Kidney capillary endothelial cell (primary cell): ENCODE measurements at regions not wholly inside any gene's neighbourhood (a gene's known extent, or its start where the extent isn't known, plus 50 kb on each side); places are given as distances from the start of the nearest gene placed in this dataset.

Experiments
- DNase-seq: peaks from one replicate; pipeline ENCODE4 v3.0.0-alpha.2; 2018; ENCODE audit warnings: low spot score

DNA sequence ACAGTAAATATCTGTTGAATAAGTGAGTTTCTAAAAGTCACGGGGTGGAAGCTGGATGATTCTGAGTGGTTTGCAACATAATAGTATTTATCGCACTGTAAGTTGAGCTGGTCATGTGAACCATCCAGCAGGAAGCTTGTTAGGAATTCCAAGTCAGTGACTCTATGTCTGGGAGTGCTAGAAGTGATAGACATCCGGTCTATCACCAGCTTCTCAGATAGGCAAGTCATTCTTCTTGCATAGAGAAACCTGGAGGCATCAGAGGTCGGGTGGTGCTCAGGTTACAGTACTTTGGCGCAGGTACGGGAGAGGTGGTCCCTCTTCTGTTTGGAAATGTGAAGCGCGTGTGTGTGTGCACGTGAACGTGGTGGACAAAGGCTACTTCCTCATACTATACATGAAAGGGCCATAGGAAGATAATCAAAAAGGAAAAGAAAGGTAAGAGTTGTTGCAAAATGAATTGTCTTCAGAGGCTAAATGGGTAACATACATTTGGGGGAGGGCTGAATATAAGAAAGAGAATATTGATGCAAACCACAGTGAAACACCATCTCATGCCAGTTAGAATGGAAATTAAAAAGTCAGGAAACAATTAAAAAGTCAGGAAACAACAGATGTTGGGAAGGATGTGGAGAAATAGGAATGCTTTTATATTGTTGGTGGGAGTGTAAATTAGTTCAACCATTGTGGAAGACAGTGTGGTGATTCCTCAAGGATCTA lies 299.3 kb upstream of the ZFP64 start:
- peak; percentile 95 for DNase-seq

GRCh38 chr20:52484438-52484837 lies 292.9 kb upstream of the ZFP64 start:
- DNase-seq: no peak

DNA sequence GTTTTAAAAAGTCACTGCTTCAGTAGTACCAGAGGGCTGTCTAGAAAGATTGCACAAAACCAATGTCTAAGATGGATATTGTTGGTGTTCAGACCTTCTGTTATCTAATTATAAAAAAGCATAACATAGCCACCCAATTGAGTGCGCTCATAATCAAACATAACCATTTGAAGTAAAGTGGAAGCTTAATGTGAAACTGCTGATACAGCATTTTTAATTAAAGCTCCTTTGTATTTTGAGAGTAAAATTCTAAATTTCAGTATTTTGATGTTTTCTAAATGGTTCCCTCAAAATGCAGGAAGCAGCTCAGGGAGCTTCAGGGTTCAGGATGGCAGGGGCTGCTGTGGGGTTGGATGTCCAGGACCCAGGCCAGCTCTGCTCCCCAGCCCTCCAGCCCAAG lies 291.8 kb upstream of the ZFP64 start:
- DNase-seq: no peak

- no peak for DNase-seq
Observed at GRCh38 chr20:52482044-52482443, 290.5 kb upstream of the ZFP64 start.

DNA sequence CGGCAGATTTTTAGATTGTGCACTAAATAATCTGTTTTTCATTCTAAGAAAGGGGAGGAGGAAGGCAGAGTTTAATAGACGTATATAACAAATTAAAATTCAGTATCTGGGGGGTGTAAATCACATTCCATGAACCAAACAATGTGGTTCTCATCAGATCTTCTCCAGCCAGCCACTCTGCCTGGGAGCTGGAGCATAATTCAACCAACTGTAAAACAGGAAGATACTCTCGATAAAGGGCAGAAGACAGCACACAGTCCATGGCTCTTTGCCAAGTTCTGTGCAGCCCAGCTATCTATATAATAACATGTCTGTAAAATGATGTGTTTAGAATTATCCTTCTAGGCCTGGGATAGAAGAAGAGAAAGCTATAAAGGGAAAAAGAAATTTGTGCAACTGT lies 289.9 kb upstream of the ZFP64 start:
- no peak for DNase-seq

DNA sequence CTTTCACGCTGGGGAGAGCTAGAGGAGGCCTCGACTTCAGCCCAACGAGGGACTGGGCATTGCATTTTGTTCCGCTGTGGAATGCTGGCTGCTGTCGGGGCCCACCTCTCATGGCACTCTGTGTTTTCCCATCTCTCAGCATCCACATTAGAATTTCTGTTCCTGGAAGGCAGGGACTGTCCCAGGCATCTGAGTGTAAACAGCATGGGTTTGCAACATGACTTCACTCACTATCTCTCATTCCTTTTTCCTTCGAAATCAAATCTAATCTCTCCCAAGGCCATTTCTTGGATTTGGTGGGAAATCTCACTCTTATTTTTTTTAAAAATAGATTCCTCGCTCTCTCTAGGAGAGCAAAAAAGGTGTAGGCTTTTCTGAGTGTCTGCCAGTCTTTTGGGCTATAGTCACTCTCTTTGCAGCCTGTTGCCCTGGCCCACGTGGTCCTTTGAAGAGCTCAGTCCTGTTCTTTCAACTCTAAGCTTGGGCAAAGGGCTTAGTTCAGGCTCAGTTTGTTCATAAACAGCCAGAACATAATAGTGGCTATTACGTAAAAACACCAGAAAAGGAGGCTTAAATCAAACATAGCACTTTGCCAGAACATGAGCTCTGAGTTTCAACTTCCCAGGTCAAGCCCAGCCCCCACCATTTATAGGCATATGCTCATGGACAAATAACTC lies 284.6 kb upstream of the ZFP64 start:
- DNase-seq: no peak

DNA sequence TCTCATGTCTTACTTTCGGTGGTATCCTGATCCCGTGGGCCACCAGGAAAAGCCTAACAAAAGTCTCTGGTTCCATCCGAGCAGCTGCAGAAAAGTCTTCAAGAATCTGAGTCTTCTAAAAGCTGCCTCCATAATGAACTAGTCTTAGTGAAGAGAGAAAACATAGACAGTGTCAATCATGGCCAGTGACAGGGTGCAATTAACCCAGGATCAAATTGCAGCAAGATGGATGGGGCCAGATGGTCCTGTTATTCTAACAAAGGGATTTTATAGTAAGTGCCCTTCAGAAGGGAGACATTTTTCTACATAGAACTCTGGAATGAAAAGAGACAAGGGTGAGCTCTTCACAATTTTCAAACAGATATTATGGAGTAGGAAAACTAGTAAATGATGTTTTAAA lies 281.6 kb upstream of the ZFP64 start:
- DNase-seq: no peak

- DNase-seq: no peak
Observed at GRCh38 chr20:52470561-52470960, 279.0 kb upstream of the ZFP64 start.

- no peak for DNase-seq
Observed at GRCh38 chr20:52469128-52469527, 277.5 kb upstream of the ZFP64 start.

DNA sequence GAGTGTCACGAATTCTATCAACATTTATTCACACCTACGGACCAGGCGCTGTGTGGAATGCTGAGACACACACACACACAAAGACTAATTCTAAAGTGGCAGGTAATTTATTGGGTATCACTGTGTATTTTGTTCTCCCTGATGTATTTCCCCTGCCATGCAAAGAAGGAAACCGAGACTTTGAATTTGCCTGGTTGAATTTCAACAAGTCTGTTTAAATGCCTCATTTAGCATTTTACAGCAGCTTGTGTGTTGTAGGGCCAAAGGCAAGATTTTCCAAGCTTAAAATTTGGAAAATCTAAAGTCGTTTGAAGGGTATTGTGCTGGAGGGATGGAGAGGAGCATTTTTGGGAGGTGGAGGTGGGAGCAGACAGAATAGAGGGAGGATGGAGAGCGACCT lies 274.4 kb upstream of the ZFP64 start:
- no peak for DNase-seq

- DNase-seq: no peak
Observed at GRCh38 chr20:52461582-52461981, 270.0 kb upstream of the ZFP64 start.

DNA sequence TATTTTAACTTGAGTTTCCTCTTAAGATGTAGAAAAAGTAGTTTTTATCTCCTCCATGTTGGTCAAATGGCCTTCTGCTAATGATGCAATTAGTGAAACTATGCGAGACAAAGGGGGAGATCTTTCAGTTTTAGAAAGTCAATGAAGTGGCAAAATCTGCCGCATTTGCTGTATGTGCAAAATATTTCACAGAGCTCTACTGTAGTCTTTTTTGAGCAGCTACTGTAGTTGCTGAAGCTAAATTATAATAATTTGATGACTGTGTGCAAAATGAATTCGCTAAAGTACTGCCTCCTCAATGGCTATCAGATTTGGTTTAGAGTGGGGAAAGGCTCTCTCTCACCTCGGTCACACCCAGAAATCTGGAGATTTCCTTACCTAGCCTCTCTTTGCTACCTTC lies 267.6 kb upstream of the ZFP64 start:
- DNase-seq: no peak

DNA sequence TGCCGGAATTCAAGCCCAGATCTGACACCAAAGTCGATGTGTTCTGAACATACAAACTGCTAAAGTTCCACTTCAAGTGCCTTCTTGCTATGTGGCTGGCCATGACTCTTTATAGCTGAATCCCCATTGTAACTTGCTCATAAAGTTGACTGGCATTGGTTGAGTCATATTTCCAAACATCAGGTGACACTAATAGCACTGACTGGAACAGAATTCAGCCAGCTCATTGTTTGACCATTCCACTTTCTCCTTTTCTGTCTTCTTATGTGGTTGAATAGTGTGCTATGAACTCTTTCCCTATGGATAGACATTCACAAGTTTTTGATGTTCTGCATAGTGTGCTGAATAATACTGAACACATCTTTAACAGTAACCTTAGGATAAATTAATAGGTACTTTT lies 266.2 kb upstream of the ZFP64 start:
- peak; percentile 47 for DNase-seq

DNA sequence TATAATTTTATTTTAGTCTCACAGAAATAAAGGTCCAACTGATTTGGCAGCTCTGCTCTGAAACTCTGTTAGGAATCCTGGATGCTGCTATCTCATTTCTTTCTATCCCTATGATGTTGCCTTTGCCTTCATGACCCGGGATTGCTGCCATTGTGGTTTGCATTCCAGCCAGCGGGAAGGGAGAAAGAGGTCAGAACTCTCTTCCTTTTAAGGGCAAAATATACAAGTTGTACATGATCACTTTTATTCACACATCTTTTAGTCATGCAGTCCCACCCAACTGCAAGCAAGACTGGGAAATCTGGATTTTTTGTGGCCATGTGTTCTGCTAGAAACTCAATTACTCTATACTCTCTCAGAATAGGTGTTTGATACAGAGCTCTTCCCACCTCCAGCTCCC lies 263.1 kb upstream of the ZFP64 start:
- no peak for DNase-seq

DNA sequence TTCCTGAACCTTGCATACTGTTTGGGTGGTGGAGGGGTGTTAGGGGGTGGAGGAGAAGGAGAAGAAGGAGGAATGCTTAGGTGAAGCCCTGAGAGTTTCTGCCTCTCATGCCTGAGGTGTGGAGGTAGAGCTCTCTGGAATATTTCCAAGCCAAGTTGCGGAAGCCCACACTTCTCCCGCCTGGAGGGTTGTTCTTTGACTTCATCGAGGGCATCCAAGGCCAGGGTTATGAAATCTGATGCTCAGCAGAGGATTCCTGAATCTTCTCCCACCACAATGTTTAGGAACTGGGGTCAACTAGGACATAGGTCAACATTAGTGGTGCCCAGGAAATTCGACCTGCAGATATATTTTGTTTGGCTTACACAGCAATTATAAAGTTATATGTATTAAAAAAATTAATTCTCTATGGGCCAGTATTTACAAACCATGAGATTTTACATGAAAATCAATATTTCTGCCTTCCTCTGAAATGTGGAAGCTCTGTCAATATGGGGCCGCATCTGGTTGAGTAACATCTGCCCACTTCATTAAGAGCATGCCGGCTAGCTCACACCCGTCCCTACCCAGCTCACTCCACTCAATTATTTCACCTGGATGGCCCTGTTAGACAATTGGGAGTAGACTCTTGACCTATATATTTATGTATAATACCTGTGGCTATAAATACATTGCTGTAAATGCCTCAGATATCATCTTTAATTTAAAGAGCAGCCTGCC lies 257.1 kb upstream of the ZFP64 start:
- no peak for DNase-seq

GRCh38 chr20:52447225-52447551 lies 255.6 kb upstream of the ZFP64 start:
- DNase-seq: no peak

- no peak for DNase-seq
Observed at GRCh38 chr20:52446421-52447224, 255.0 kb upstream of the ZFP64 start.

DNA sequence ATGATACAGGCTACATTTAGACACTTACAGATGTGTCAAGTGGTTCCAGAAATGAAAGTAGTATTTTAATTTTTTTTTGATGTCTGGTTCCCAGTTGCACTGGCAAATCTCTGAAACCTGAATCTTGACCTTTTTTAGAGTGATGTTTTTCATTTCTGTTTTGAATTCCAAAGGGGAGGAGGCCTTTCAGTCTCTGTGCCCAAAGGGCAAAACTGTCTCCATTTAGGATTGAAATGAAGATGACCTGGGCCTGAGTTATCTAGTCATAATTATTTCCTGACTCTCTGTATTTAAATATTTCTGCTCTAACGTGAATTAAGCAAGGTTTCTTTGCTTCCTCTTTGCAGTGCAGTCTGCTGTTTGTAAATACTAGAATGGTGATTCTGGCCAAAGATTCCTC lies 252.9 kb upstream of the ZFP64 start:
- DNase-seq: no peak

GRCh38 chr20:52443874-52444273 lies 252.3 kb upstream of the ZFP64 start:
- no peak for DNase-seq

DNA sequence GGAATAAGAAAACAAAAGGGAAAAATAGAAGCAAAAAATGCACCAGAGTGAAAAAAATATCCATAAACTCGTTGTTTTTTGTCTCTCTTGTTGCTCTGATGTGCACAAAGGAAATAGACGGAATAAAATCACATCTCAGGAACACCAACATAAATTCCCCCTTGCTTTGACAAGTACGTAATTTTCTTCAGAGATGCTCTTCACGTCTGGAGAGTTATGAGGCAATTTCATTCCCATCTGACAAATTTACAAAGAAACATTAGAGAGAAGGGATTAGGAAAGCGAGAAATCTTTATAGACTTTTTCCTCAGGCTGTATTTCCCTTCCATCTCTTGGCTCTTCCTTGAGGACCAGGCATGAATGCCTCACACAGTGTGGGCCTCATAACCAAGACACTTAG lies 250.1 kb upstream of the ZFP64 start:
- DNase-seq: no peak

GRCh38 chr20:52439375-52439774 lies 247.8 kb upstream of the ZFP64 start:
- no peak for DNase-seq

- no peak for DNase-seq
Observed at GRCh38 chr20:52438326-52438963, 246.9 kb upstream of the ZFP64 start.
